Lung (tissue), 11 donors: ENCODE measurements at regions not wholly inside any gene's neighbourhood (a gene's known extent, or its start where the extent isn't known, plus 50 kb on each side); places are given as distances from the start of the nearest gene placed in this dataset.

ENCODE experiments used
- ATAC-seq: fragments of 200-7000 bp; cut with Tn5 transposase; one replicate; pipeline ENCODE4 v1.9.1; 2020; ENCODE audit warnings: moderate number of reproducible peaks; ENCODE audit not compliant: insufficient read depth, low FRiP score
- DNase-seq, 3 donors: peaks; one replicate each; pipeline ENCODE4 v3.0.0-alpha.2; 2013 to 2017
- H3K27ac ChIP-seq, 2 donors: one replicate each; pipeline ENCODE4 v1.5.1; 2013; ENCODE audit warnings: mild to moderate bottlenecking in 2 of 2, moderate library complexity in 2 of 2, control low read depth in 1 of 2, inconsistent platforms in 1 of 2, low read depth in 1 of 2, low read length in 1 of 2
- H3K27me3 ChIP-seq, 3 donors: one replicate each; pipeline ENCODE4 v1.5.1; 2013; ENCODE audit warnings: low read length in 2 of 3; ENCODE audit not compliant: control insufficient read depth in 3 of 3, insufficient read depth in 3 of 3
- H3K36me3 ChIP-seq, 4 donors: one replicate each; pipeline ENCODE4 v1.5.1; 2013; ENCODE audit warnings: low read length in 4 of 4, mild to moderate bottlenecking in 1 of 4, moderate library complexity in 1 of 4; ENCODE audit not compliant: control insufficient read depth in 4 of 4, insufficient read depth in 4 of 4
- H3K4me1 ChIP-seq, 5 donors: one replicate each; pipeline ENCODE4 v1.5.1; 2013; ENCODE audit warnings: low read length in 5 of 5, mild to moderate bottlenecking in 2 of 5, moderate library complexity in 1 of 5; ENCODE audit not compliant: control insufficient read depth in 5 of 5, insufficient read depth in 5 of 5
- H3K4me3 ChIP-seq: one replicate; pipeline ENCODE4 v1.5.1; 2013; ENCODE audit warnings: mild to moderate bottlenecking, control low read depth, moderate library complexity
- H3K9ac ChIP-seq, 2 donors: one replicate each; pipeline ENCODE4 v1.5.1; 2013; ENCODE audit warnings: low read length in 2 of 2, control low read depth in 1 of 2; ENCODE audit not compliant: insufficient read depth in 1 of 2
- H3K9me3 ChIP-seq, 4 donors: one replicate each; pipeline ENCODE4 v1.5.1; 2013; ENCODE audit warnings: low read length in 3 of 4, mild to moderate bottlenecking in 1 of 4, moderate library complexity in 1 of 4; ENCODE audit not compliant: control insufficient read depth in 4 of 4, insufficient read depth in 3 of 4
- CTCF ChIP-seq: IDR thresholded peaks from 2 replicates; pipeline ENCODE4 v1.5.1; 2012; ENCODE audit warnings: mild to moderate bottlenecking; ENCODE audit errors: control extremely low read depth, extremely low read depth
- WGBS, 2 donors: extraction: QIAGEN DNeasy Blood & Tissue Kit; methylation state at CpG; one replicate each; pipeline ENCODE4 v1.1.7; 2013; 5-methylcytosine and 5-hydroxymethylcytosine counted together
- donor health status: control.
- donor health status: control.
- donor health status: Bipolar disorder and iron deficiency.
- donor health status: healthy.
- donor health status: DM: yes; HTN: yes; CAD: no.

- Histone ChIP-seq H3K4me1 (peaks cover 0 to 2% (median 0%) of the 10 kb centered on the region in 5 donors), H3K36me3 (no peaks in the 10 kb centered on the region), H3K27ac (no peak overlapping the region), H3K4me3 (no peak overlapping the region), H3K27me3 (no peaks in the 10 kb centered on the region), H3K9me3 (peaks cover 0 to 3% (median 0%) of the 10 kb centered on the region in 4 donors), H3K9ac (no peak overlapping the region)
- WGBS, 2 donors: 77 to 88% methylated on average over 5 of the region's 5 CpGs
- TF ChIP-seq CTCF: no peak
- no peak for DNase-seq
- no peak for ATAC-seq
Measured at GRCh38 chr7:136189506-136189998, 212.4 kb upstream of the MTPN start.

GRCh38 chr7:136186281-136186680, 209.1 kb upstream of the MTPN start:
- WGBS, 2 donors: 86 to 91% methylated on average over 6 of the region's 6 CpGs

DNA sequence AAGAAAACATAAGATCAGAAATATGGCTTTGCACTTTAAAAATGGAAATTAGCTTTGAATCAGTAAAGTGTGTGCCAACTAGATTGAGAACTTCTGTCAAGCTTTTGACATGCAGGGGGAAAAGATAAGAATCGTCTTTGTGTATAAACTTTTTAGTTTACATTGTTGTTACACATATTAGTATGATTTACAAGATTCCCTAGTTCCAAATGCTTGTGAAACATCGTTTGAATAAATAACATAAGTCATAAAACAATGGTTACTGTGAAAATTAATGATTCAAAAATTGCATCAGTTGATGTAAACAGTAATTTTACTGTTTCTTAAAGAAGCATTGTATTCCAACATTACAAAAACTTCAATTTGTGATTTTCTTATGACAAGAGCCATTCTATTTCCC, 207.6 kb upstream of the MTPN start:
- WGBS, 2 donors: 27 to 57% methylated on average over 2 of the region's 2 CpGs
- no peak overlapping the region for H3K9ac ChIP-seq
- peaks cover 0 to 2% (median 0%) of the 10 kb centered on the region in 5 donors for H3K4me1 ChIP-seq
- H3K27ac ChIP-seq: no peak overlapping the region
- no peak for ATAC-seq
- H3K27me3 ChIP-seq: no peaks in the 10 kb centered on the region
- no peaks in the 10 kb centered on the region for H3K36me3 ChIP-seq
- peak in 1 of 3 donors; percentile 10 for DNase-seq
- no peak for TF ChIP-seq CTCF
- no peak overlapping the region for H3K4me3 ChIP-seq
- peaks cover 0 to 2% (median 0%) of the 10 kb centered on the region in 4 donors for H3K9me3 ChIP-seq

More at GRCh38 chr7:136186281-136186680, 209.1 kb upstream of the MTPN start:
- ATAC-seq (no peak), DNase-seq (no peak)
- Histone ChIP-seq H3K27ac (no peak overlapping the region), H3K4me3 (no peak overlapping the region), H3K4me1 (peaks cover 0 to 2% (median 0%) of the 10 kb centered on the region in 5 donors), H3K36me3 (no peaks in the 10 kb centered on the region), H3K27me3 (no peaks in the 10 kb centered on the region), H3K9me3 (peaks cover 0 to 3% (median 0%) of the 10 kb centered on the region in 4 donors), H3K9ac (no peak overlapping the region)
- TF ChIP-seq CTCF: no peak

DNA sequence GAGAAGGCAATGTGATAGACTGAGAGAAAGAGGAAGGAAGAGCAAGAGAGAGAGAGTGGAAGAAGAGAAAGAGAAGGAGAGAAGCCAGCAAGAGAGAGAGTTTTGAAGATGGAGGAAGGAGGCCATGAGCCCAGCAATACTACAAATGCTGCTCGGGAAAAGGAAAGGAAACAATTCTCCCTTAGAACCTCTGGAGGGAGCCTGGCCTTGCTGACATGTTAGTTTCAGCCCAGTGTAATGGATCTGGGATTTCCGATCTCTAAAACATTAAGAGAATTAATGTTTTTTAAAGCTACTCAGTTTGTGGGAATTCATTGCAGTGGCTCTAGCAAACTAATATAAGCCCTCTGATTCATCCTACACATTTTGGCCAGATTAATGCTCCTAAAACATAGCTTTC, 206.8 kb upstream of the MTPN start:
- no peaks in the 10 kb centered on the region for H3K36me3 ChIP-seq
- no peak overlapping the region for H3K27ac ChIP-seq
- WGBS, 2 donors: 61 to 65% methylated on average over 2 of the region's 2 CpGs
- H3K4me1 ChIP-seq: peaks cover 0 to 9% (median 0%) of the 10 kb centered on the region in 5 donors
- H3K4me3 ChIP-seq: no peak overlapping the region
- no peaks in the 10 kb centered on the region for H3K27me3 ChIP-seq
- H3K9ac ChIP-seq: no peak overlapping the region
- H3K9me3 ChIP-seq: no peaks in the 10 kb centered on the region
- no peak for TF ChIP-seq CTCF
- peak in 2 of 3 donors; percentile 31 to 57 for DNase-seq
- ATAC-seq: no peak
